Tibial nerve (tissue), 4 donors: ENCODE measurements at regions not wholly inside any gene's neighbourhood (a gene's known extent, or its start where the extent isn't known, plus 50 kb on each side); places are given as distances from the start of the nearest gene placed in this dataset.

Source experiments
- DNase-seq, 2 donors: peaks; one replicate each; pipeline ENCODE4 v3.0.0-alpha.2; 2019; ENCODE audit warnings: low spot score in 2 of 2
- H3K27ac ChIP-seq, 4 donors: fragments of 200-600 bp; sonication (generic) in 3 of 4; one replicate each; pipeline ENCODE4 v1.5.1; 2017 to 2019; ENCODE audit warnings: mild to moderate bottlenecking in 1 of 4
- H3K27me3 ChIP-seq, 2 donors: fragments of 200-600 bp; sonication (generic) in 1 of 2; one replicate each; pipeline versions ENCODE4 v1.5.1 to v1.6.0; 2017 to 2019
- H3K36me3 ChIP-seq, 3 donors: fragments of 200-600 bp; sonication (generic); one replicate each; pipeline ENCODE4 v1.5.1; 2018 to 2019
- H3K4me1 ChIP-seq, 4 donors: fragments of 200-600 bp; sonication (generic) in 3 of 4; one replicate each; pipeline ENCODE4 v1.5.1; 2017 to 2019
- H3K4me3 ChIP-seq, 4 donors: fragments of 200-600 bp; sonication (generic) in 3 of 4; one replicate each; pipeline ENCODE4 v1.5.1; 2017 to 2019; ENCODE audit warnings: mild to moderate bottlenecking in 1 of 4, moderate library complexity in 1 of 4
- H3K9me3 ChIP-seq, 4 donors: fragments of 200-600 bp; sonication (generic) in 3 of 4; one replicate each; pipeline ENCODE4 v1.5.1; 2017 to 2019
- CTCF ChIP-seq, 5 experiments: fragments of 200-600 bp in 3 of 5; fragments of 450-650 bp in 2 of 5; sonication (generic) in 3 of 5; IDR thresholded peaks; one replicate each; pipeline ENCODE4 v1.5.1; 2016 to 2019; ENCODE audit warnings: antibody characterized with exemption in 5 of 5, mild to moderate bottlenecking in 3 of 5, moderate library complexity in 2 of 5
- EP300 ChIP-seq, 2 donors: sonication (generic); formaldehyde crosslinking; IDR thresholded peaks; one replicate each; pipeline ENCODE4 v1.6.1; 2017; ENCODE audit warnings: antibody characterized with exemption in 2 of 2, mild to moderate bottlenecking in 1 of 2
- POLR2A ChIP-seq, 2 donors: fragments of 450-650 bp; IDR thresholded peaks; one replicate each; pipeline ENCODE4 v1.6.1; 2017; ENCODE audit warnings: antibody characterized with exemption in 2 of 2, mild to moderate bottlenecking in 2 of 2, moderate library complexity in 2 of 2
- WGBS, 2 donors: methylation state at CpG; one replicate each; pipeline ENCODE4 v1.1.5; 2018; 5-methylcytosine and 5-hydroxymethylcytosine counted together

GRCh38 chr14:101459551-101459900 is 101.8 kb upstream of the DIO3 start:
- no peak for DNase-seq
- WGBS, 2 donors = 31 to 37% methylated on average over 14 of the region's 14 CpGs
- Histone ChIP-seq H3K36me3 (no peaks in the 10 kb centered on the region), H3K9me3 (no peaks in the 10 kb centered on the region), H3K27ac (no peak overlapping the region), H3K4me3 (no peak overlapping the region), H3K27me3 (peaks cover 0 to 62% of the 10 kb centered on the region in 2 donors), H3K4me1 (peaks cover 0 to 22% (median 3%) of the 10 kb centered on the region in 4 donors)
- TF ChIP-seq EP300 (IDR thresholded peaks at IDR 0.05) (no peak), POLR2A (IDR thresholded peaks at IDR 0.05) (no peak), CTCF (IDR thresholded peaks at IDR 0.05) (no peak)

- DNase-seq = no peak
- TF ChIP-seq CTCF (IDR thresholded peaks at IDR 0.05) (no peak), EP300 (IDR thresholded peaks at IDR 0.05) (no peak), POLR2A (IDR thresholded peaks at IDR 0.05) (no peak)
- Histone ChIP-seq H3K36me3 (no peaks in the 10 kb centered on the region), H3K27me3 (peaks cover 0 to 58% of the 10 kb centered on the region in 2 donors), H3K9me3 (no peaks in the 10 kb centered on the region), H3K4me3 (no peak overlapping the region), H3K27ac (no peak overlapping the region), H3K4me1 (peaks cover 0 to 22% (median 3%) of the 10 kb centered on the region in 4 donors)
- 90 to 96% methylated on average over 6 of the region's 6 CpGs for WGBS, 2 donors
Measured at GRCh38 chr14:101460521-101460920, 100.8 kb upstream of the DIO3 start.

- Histone ChIP-seq H3K27ac (no peak overlapping the region), H3K4me3 (no peak overlapping the region), H3K27me3 (peaks cover 0 to 51% of the 10 kb centered on the region in 2 donors), H3K9me3 (no peaks in the 10 kb centered on the region), H3K36me3 (no peaks in the 10 kb centered on the region), H3K4me1 (peaks cover 0 to 22% (median 3%) of the 10 kb centered on the region in 4 donors)
- no peak for DNase-seq
- no peak for TF ChIP-seq EP300 (IDR thresholded peaks at IDR 0.05)
- no peak for TF ChIP-seq POLR2A (IDR thresholded peaks at IDR 0.05)
- TF ChIP-seq CTCF (IDR thresholded peaks at IDR 0.05) = no peak
- 79 to 93% methylated on average over 12 of the region's 12 CpGs for WGBS, 2 donors
Measured at GRCh38 chr14:101460986-101461750, 100.1 kb upstream of the DIO3 start.

GRCh38 chr14:101461891-101462290 is 99.4 kb upstream of the DIO3 start:
- Histone ChIP-seq H3K36me3 (no peaks in the 10 kb centered on the region), H3K27me3 (peaks cover 0 to 44% of the 10 kb centered on the region in 2 donors), H3K9me3 (no peaks in the 10 kb centered on the region), H3K27ac (no peak overlapping the region), H3K4me1 (peaks cover 0 to 22% (median 3%) of the 10 kb centered on the region in 4 donors), H3K4me3 (no peak overlapping the region)
- no peak for DNase-seq
- 87% methylated on average over 6 to 8 of the region's 8 CpGs for WGBS, 2 donors
- TF ChIP-seq POLR2A (IDR thresholded peaks at IDR 0.05) = no peak
- TF ChIP-seq CTCF (IDR thresholded peaks at IDR 0.05) = no peak
- TF ChIP-seq EP300 (IDR thresholded peaks at IDR 0.05) = no peak

DNA sequence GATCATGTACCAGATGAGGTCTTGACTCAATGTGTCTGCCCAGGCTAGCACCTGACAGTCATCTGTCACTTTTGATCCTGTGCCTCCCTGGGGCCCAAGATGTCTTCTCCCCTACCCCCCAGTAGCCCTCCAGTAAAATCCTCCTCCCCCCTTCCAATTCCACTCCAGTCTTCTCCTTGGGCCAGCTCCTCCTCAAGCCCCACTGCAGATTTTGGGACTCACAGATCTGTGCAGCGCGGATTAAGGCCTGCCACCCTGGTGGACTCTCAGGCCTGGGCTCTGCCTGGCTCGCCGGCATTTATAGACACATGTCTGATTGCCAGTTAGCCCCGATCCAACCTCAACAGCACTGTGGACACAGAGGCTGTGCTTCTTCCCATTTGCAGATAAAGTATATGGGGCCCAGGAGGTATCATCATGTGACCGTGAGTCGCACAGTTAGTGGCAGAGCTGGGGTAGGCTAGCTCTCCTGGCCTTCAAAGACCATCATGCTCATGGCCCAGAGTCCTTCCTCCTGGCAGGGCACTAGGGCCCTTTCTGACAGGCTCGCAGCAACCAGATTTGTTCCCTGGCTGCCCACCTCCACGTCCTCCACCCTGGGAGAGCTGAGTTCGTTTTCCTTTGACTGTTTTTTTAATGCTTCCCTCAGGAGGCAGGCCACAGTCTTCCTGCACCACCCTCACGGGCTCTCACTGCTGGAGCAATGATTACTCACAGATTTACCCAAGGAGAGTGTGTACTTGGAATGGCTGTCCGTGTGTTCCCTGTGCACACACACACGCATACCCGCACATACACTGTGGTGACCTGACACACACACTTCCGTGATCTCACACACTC is 98.3 kb upstream of the DIO3 start:
- no peaks in the 10 kb centered on the region for H3K9me3 ChIP-seq
- no peak for DNase-seq
- WGBS, 2 donors = 80 to 84% methylated on average over 15 of the region's 15 CpGs
- no peak for TF ChIP-seq EP300 (IDR thresholded peaks at IDR 0.05)
- TF ChIP-seq CTCF (IDR thresholded peaks at IDR 0.05) = no peak
- TF ChIP-seq POLR2A (IDR thresholded peaks at IDR 0.05) = no peak
- H3K27ac ChIP-seq = no peak overlapping the region
- H3K36me3 ChIP-seq = no peaks in the 10 kb centered on the region
- peaks cover 0 to 37% of the 10 kb centered on the region in 2 donors for H3K27me3 ChIP-seq
- H3K4me3 ChIP-seq = no peak overlapping the region
- peaks cover 0 to 16% (median 3%) of the 10 kb centered on the region in 4 donors for H3K4me1 ChIP-seq
